ENCODE measurements at regions not wholly inside any gene's neighbourhood (a gene's known extent, or its start where the extent isn't known, plus 50 kb on each side); places are given as distances from the start of the nearest gene placed in this dataset.

DNA sequence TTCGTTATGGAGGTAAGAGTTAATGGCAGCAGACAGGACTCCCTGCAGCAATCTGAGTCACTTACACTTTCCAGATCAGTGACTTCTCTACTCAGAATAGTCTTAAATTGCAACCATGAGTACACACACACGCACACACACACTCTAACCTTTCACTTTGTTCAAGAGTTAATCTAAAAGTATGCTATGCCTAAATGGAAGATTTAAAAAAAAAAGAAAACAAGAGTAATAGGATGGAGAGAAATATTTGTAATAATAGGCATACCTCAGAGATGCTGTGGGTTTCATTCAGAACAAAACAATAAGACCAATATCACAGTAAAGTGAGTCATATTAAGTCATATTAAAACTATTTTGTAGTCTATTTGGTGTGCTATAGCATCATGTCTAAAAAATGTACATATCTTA lies 969.1 kb upstream of the PCDH10 start:
- no peak overlapping the region for H3K4me3 ChIP-seq
- no peaks in the 10 kb centered on the region for H3K36me3 ChIP-seq
- no peaks in the 10 kb centered on the region for H3K9me3 ChIP-seq
- H3K27me3 ChIP-seq, result no peaks in the 10 kb centered on the region
- no peaks in the 10 kb centered on the region for H3K4me1 ChIP-seq
- TF ChIP-seq POLR2A (IDR thresholded peaks at IDR 0.05), result no peak
- TF ChIP-seq POLR2AphosphoS5 (IDR thresholded peaks at IDR 0.05), result no peak
- no peak for TF ChIP-seq EP300 (IDR thresholded peaks at IDR 0.05)
- TF ChIP-seq, protein P1, sequence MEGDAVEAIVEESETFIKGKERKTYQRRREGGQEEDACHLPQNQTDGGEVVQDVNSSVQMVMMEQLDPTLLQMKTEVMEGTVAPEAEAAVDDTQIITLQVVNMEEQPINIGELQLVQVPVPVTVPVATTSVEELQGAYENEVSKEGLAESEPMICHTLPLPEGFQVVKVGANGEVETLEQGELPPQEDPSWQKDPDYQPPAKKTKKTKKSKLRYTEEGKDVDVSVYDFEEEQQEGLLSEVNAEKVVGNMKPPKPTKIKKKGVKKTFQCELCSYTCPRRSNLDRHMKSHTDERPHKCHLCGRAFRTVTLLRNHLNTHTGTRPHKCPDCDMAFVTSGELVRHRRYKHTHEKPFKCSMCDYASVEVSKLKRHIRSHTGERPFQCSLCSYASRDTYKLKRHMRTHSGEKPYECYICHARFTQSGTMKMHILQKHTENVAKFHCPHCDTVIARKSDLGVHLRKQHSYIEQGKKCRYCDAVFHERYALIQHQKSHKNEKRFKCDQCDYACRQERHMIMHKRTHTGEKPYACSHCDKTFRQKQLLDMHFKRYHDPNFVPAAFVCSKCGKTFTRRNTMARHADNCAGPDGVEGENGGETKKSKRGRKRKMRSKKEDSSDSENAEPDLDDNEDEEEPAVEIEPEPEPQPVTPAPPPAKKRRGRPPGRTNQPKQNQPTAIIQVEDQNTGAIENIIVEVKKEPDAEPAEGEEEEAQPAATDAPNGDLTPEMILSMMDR (IDR thresholded peaks at IDR 0.05), result no peak
- intact Hi-C loops (cut with DNase I), result no loop called here
- no peak for DNase-seq
- H3K27ac ChIP-seq, result no peak overlapping the region
- WGBS, 2 donors, result 74 to 84% methylated on average over 2 of the region's 2 CpGs

DNA sequence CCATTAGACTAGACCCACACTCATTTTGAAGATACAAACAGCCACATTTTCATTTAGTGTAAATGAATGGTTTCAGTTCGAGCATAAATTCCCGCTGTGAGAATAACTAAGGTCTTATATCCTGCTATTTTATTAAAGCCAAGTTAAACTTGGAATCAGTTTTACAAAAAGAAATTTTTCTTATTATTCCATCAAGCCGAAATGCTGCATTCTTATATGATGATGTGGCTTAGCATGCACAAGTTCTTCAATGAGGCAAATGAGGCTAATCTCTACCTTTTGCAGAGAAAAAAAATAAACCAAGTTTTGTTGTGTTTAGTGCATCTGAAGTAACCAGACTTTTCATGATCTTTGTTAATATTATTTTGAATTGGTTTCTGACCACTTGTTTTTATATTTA lies 953.9 kb upstream of the PCDH10 start:
- WGBS, 2 donors, result 87 to 88% methylated on average over 3 of the region's 3 CpGs
- no peaks in the 10 kb centered on the region for H3K36me3 ChIP-seq
- H3K27me3 ChIP-seq, result no peaks in the 10 kb centered on the region
- H3K27ac ChIP-seq, result no peak overlapping the region
- no peak overlapping the region for H3K4me3 ChIP-seq
- no peaks in the 10 kb centered on the region for H3K4me1 ChIP-seq
- TF ChIP-seq, protein P1 (IDR thresholded peaks at IDR 0.05), result no peak
- TF ChIP-seq EP300 (IDR thresholded peaks at IDR 0.05) (no peak), POLR2A (IDR thresholded peaks at IDR 0.05) (no peak), POLR2AphosphoS5 (IDR thresholded peaks at IDR 0.05) (no peak)
- intact Hi-C loops (cut with DNase I), result no loop called here
- DNase-seq, result no peak
- H3K9me3 ChIP-seq, result no peaks in the 10 kb centered on the region

DNA sequence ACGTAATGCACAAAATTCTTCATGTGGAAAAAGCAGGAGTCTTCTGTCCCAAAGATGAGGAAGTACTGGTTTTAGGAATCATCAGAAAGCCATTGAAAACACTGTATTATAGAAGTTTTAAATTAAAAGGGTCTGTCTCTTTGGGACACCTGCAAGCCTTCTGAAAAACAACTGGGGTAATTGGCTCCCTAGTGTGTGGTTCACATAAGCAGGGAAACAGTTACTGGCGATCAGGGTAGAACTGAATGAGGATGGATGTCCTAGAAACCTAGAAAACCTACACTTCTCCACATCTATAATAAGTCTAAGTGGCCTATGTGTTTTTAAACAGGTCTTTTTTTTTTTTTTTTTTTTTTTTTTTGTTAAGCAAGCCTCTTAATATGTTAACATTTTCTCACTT lies 945.5 kb upstream of the PCDH10 start:
- Histone ChIP-seq H3K36me3 (no peaks in the 10 kb centered on the region), H3K27me3 (no peaks in the 10 kb centered on the region), H3K9me3 (no peaks in the 10 kb centered on the region), H3K4me1 (no peaks in the 10 kb centered on the region), H3K4me3 (no peak overlapping the region), H3K27ac (no peak overlapping the region)
- intact Hi-C loops (cut with DNase I), result no loop called here
- WGBS, 2 donors, result 69 to 83% methylated on average over 2 of the region's 2 CpGs
- TF ChIP-seq EP300 (IDR thresholded peaks at IDR 0.05), result no peak
- TF ChIP-seq, protein P1 (IDR thresholded peaks at IDR 0.05), result no peak
- no peak for TF ChIP-seq POLR2AphosphoS5 (IDR thresholded peaks at IDR 0.05)
- no peak for TF ChIP-seq POLR2A (IDR thresholded peaks at IDR 0.05)
- DNase-seq, result no peak

DNA sequence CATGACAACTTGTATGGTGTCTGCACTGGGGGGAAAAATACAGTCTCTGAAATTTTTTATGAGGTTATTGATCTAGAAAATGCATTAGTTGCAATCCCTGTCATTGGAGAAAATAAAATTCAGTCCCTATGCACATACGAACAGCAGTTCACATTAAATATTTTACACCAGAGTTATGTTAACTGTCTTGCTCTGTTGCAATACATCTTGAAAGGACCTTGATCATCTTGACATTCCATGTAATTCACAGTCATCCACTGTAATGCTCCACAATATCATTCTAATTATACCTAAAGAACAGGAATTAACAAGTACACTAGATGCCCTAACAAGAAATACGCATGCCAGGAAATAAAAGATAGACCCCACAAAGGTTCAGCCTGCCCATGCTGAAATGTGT lies 934.6 kb upstream of the PCDH10 start:
- no peaks in the 10 kb centered on the region for H3K9me3 ChIP-seq
- no peaks in the 10 kb centered on the region for H3K27me3 ChIP-seq
- TF ChIP-seq, protein P1 (IDR thresholded peaks at IDR 0.05), result no peak
- TF ChIP-seq EP300 (IDR thresholded peaks at IDR 0.05), result no peak
- no peak for TF ChIP-seq POLR2AphosphoS5 (IDR thresholded peaks at IDR 0.05)
- no peak for TF ChIP-seq POLR2A (IDR thresholded peaks at IDR 0.05)
- DNase-seq, result no peak
- intact Hi-C loops (cut with DNase I), result no loop called here
- H3K36me3 ChIP-seq, result no peaks in the 10 kb centered on the region
- no peak overlapping the region for H3K4me3 ChIP-seq
- H3K27ac ChIP-seq, result no peak overlapping the region
- 88 to 91% methylated on average over 2 of the region's 2 CpGs for WGBS, 2 donors
- H3K4me1 ChIP-seq, result no peaks in the 10 kb centered on the region

DNA sequence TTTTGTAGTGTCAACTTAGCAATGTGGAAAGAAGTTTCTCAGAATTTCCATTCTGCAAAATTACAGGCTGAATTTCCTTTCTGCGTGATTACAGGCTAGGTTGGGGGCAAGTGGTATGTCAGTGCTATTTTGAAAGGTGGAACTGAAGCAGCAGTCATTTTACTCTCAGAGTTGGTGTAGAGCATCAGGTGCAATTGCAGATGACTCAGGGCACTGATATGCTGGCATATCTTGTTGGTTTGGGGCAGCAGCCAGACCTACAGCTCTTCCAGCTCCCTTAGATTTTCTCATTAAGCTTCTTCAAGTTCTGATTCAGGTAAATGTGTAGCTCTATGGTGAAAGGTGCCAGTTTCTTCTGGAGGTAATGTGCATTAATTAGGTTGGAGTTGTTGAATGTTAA lies 930.7 kb upstream of the PCDH10 start:
- Histone ChIP-seq H3K4me1 (no peaks in the 10 kb centered on the region), H3K9me3 (no peaks in the 10 kb centered on the region), H3K4me3 (no peak overlapping the region), H3K27ac (no peak overlapping the region), H3K36me3 (no peaks in the 10 kb centered on the region), H3K27me3 (no peaks in the 10 kb centered on the region)
- TF ChIP-seq POLR2A (IDR thresholded peaks at IDR 0.05) (no peak), POLR2AphosphoS5 (IDR thresholded peaks at IDR 0.05) (no peak), EP300 (IDR thresholded peaks at IDR 0.05) (no peak)
- TF ChIP-seq, protein P1 (IDR thresholded peaks at IDR 0.05), result no peak
- WGBS, 2 donors, result 90 to 92% methylated on average over 1 of the region's 1 CpG
- intact Hi-C loops (cut with DNase I), result no loop called here
- DNase-seq, result no peak

Data from sigmoid colon (tissue), 6 donors.